NCI-H2227 (cell line): ENCODE measurements at regions not wholly inside any gene's neighbourhood (a gene's known extent, or its start where the extent isn't known, plus 50 kb on each side); places are given as distances from the start of the nearest gene placed in this dataset.

ENCODE experiments used
- DNase-seq: peaks from one replicate; lab custom pipeline; 2025; ENCODE audit not compliant: unreplicated experiment; lab: John Stamatoyannopoulos, UW

DNA sequence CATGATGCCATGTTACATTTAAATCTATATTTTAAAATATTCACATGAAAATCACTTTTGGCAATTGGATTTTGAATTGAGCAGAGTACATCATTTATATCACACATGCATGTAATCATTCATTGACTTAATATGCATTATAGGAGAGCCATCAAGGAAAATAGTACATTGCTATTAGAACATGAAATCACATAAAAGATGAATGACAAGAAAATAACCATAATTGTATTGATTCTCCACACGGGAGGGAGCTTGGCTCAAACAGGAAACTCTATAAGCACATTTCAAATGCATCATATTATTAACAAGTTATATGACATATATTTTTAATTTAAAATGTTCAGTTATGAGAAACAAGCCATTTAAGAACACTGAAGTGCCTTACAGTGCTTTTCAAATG, 208.6 kb upstream of the PRR20A start:
- no peak for DNase-seq

DNA sequence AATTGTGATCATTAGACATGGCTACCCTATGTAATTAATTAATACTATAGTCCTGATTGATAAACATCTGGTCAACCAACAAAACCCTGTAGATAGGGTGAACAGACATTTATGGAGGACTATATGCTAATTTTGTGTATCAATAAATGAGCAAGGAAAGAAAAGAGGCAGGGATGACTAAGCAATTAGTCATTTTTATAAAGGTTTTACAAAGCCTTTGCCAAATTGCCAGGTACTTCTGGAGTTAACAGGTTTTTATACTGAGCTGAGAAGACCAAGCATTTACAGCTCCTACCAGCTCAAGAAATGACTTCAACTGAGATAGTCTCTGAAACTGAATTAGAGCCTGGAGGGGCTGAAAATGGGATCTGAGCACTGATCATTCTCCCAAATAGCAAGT, 186.8 kb upstream of the PRR20A start:
- no peak for DNase-seq

DNA sequence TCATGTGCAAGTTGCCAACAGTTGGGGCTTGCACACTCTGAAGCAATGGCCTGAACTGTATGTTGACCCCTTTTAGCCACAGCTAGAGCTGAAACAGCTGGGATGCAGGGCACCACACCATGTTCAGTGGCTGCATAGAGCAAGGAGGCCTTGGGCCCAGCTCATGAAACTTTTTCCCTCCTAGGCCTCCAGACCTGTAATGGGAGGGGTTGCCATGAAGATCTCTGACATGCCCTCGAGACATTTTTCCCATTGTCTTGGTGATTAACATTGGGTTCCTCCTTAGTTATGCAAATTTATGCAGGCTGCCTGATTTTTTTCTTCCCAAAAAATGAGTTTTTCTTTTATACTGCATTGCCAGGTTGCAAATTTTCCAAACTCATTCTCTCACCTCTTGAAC, 165.1 kb upstream of the PRR20A start:
- DNase-seq, result no peak

DNA sequence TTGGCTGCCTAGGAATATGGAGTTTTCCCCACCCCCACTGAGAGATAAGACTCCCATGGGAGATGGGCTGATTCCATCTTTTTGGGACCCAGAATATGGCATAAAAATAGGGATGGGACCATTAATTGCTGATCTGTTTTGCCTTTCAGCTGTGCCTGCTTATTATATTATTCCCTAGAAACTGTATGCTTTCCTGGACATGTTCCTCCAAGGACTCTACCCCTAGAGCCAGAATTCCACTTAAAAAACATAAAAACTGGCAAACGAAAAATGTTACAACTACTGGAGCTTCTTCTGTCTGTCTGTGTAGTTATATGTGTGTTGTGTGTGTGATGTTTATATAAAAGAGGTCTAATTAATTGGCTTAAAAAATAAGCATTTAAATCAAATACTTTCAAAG, 159.9 kb upstream of the PRR20A start:
- DNase-seq, result no peak

DNA sequence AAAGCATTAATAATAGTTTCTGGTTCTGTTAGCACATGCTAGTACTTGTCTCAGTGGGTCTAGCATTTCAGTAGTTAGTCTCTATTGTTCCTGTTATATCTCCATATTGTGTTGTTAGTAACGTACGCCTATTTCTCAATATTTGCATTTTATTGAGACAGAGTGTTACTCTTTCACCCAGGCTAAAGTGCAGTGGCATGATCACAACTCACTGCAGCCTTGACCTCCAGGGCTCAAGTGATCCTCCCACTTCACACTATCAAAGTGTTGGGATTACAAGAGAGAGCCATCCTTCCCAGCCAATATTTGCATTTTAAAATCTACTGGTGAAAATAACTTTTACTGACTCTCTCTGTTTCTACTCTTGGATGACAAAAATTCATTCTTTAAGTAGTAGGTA, 154.6 kb upstream of the PRR20A start:
- DNase-seq, result no peak

DNA sequence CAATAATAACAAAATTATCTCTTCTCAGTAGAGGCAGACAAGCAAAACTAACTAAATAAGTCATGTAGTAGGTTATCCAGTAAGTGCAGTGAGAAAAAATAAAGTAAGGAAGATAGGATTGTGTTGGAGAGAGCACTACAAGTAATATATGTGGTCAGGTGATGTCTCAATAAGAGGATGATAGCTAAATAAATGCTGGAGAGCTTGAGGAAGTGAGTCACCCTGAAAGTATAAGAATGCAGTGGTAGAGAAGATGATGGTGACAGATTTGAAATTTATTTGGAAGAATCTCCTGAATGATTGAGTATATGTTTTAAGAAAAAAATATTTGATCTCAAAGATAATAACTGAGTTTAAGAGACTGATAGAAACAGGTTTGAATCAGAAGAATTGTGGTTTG, 152.2 kb upstream of the PRR20A start:
- DNase-seq, result no peak

DNA sequence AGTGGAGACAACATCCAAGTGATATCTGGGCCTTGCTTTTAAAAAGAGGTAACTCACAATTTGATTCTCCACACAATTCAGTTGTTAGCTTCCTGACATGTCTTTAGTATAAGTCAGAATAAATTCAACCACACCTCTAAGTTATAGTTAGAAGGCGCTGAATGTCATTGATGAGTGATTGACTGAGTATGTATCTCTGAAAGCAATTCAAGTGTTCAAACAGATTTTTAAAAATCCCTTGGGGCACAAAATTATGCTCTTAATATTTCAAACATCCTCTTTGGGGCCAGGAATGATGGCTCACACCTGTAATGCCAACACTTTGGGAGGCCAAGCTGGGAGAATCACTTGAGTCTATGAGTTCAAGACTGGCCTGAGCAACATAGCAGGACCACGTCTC, 137.0 kb upstream of the PRR20A start:
- no peak for DNase-seq

DNA sequence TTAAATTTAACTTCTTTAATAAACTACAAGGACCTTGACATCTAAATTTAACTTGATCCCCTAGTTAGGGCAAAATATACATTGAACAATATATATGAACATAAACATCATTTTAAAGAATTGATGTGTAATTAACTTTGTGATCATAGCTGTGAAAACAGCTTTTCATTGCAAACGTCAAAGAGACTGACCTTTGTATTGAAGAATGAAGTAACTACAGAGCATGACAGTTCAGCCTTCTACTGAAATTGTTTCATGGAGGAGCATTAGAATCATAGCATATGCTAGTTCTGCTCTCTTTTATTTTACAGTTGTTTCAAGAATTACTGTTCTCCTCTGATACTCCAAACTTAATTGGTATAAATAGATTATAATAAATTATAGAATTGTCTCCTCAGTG, 123.4 kb upstream of the PRR20A start:
- DNase-seq, result no peak

DNA sequence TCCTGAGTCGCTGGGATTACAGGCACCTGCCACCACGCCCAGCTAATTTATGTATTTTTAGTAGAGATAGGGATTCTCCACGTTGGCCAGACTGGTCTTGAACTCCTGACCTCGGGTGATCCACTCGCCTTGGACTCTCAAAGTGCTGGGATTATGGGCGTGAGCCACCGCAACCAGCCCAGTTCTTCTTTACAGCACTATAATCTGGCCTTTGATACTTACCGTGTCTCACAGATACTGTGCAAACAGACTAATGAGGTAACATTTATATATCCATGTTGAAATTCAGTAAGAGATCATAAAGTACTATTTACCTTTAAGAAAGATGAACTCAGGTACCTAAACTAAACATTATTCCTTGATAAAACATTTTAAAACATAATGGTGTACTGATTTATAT, 121.8 kb upstream of the PRR20A start:
- no peak for DNase-seq

DNA sequence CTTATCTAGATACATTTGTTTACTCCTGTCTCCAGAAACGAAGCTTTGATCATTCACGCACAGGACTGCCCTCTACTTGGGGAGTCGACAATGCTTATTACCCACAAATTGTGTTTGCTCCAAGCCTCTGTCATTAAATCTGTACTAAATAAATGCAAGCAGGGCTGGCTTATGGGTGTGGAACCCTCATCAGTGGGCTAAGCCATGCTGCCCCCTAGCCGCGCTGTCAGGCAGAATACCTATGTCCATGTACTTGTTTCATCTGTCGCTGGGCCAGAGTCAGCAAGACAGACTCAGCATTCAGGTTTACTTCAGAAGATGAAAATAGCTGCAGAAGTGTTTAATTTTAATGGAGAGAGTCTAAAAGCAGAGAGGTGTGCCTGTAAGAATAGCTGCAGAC, 110.0 kb upstream of the PRR20A start:
- DNase-seq, result no peak

DNA sequence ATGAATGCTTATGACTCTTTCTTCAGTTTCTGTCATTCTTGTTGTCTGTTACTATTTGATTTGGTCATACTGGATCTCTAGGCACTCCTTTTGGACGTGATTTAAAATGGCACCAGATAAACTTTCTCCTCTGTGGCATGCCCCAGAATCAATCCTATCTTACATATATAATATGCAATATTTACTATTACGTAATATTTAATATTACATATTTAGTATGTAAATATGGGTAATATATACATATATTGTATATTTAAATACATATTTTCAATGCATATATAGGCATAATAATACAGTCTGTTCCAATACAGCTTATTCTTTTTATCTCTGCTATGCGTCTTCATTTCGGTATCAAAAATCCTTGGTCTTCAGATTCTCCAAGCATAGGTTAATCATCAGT, 104.4 kb upstream of the PRR20A start:
- no peak for DNase-seq

DNA sequence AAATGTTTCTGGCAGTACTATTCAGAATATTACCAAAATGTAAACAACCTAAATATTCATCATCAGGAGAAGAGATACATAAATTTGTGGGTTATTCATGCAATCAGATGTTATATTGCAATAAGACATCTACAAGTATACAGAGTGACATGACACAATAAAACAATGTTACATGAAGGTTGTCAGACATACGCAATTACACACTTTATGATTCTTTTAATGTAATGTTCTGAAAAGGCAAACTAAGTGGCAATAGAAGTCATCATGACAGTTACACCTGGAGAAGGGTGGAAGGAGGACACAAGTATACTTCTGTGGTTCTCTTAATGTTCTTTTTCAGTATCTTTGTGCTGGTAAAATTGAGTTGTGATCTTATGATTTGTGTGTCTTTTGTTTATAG, 95.8 kb upstream of the PRR20A start:
- DNase-seq, result no peak

DNA sequence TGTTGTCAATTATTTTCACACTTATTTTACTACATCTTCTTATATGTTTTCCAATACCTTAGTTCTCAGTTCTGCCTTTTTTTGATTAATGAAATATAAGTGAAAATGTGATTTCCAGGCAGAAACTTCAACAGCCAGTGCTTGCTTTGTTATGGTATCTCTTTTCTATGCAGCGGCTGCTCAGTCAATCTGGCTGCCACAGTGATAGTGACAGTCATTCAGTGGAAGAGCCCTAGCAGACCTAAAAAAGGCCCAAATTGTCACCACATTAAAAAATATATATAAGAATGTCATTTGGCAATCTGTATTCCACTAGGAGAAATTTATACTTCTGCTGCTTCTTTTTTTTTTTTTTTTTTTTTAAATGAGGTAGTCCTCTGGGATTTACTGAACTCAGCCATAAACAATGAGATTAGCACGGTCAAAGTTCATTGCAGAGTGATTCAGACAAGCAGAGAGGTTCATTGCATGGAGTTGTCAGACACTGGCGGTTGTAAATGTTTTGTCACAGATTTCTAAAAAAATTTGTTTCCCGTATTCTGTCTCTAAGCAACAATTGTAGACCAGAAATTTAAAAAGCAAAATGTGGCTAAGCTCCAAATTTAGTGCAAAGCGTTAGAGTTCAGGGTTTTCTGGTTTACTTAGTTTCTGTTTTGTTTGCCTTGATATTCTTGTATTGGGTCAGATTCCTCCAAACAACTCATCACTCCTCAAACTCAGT, 94.7 kb upstream of the PRR20A start:
- no peak for DNase-seq

DNA sequence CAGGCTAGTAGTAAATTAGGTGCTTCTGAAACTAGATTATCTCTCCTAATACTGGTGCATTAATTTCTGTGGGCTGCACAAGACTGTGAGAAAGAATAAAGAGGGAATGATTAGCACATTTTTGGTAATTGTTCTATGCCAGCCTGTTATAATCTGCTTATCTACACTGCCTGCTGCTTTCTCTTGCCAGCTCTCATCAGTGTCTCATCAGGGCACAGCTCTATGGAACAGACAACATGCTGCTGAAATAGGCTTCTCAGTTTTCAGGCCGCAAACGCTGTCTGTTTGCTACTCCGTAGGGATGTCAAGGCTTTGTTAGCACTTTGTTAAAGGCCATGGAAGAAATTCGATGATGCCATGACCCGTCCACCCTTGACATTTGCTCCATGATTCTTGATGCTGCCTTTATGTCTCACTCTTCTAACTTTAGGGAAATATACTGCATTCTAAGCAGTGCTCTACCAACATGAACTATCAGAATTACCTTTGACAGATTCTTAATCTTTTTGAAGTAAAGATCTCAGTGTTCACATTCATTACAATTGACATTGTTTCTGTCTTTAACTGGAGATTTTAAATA, 84.0 kb upstream of the PRR20A start:
- DNase-seq, result no peak

DNA sequence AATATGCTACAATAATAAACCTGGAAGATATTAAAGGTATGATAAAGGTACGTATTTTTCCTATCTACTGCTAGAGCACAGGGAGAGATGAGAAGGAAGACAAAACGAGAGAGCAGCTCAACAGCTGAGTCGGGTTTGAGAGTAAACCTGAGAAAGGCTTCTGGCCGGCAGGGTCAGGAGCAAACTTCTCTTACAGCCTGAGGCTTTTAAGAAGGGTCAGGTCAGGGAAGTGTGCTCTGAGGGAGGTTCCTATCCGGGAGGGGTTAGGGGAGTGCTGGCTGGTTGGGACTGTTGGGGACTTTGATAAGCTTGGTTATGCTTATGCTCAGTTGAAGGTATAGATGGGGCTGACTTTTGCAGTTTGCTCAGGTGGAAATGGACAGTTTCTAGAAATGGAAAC, 77.7 kb upstream of the PRR20A start:
- DNase-seq, result no peak

DNA sequence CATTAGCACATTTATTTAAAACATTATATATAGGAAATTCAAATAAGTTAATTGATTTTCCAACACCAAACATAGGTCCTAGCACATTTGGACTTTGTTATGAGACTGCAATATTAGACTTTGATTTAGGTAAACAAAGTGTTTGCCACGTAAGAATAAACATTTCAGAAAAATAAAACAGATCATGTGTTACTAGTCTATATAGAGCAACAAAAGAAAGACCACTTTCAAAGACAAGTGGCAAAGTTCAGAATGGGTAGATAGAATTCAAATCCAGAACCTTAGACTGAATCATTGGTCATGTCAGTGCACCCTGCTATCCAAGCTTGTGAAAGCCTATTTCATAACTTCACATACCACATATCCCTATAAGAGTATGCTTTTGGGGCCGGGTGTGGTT, 66.7 kb upstream of the PRR20A start:
- DNase-seq, result no peak

DNA sequence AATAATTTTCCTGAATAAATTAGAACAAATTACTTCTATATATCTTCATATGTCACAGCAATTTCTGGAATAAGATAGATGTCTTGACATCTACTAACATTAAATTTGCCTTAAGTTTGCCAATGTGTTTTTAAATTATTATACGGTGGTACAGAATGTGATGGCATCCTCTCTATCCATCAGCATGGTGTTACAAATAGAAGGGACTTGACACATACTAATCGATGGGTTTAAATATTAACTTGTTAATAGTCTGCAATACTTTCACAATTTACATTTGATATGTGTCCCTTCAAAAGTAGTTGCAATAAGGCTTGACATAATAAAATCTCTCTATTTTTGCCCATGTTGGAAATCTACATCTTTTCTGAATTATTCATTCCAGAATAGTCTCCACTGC, 65.1 kb upstream of the PRR20A start:
- DNase-seq, result no peak

DNA sequence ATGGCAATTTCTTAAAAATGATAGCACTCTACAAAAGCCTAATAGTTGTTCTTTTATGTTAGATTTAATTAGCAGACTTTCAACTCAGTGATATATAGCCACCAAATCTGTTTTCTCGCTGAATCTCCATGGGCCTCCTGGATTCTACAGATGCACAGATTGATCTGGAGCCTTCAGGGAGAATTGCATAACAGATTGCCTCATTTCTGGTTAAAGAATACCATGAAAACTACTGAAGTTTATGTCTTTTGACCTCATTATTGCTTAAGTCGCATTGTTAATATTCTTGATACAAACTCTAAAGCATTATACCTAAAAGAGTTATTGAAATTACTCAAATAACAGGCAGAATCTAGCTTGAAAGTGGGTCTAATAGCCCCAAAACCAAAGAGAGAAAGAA, 53.7 kb upstream of the PRR20A start:
- no peak for DNase-seq
